T47D (cell line): ENCODE measurements at regions not wholly inside any gene's neighbourhood (a gene's known extent, or its start where the extent isn't known, plus 50 kb on each side); places are given as distances from the start of the nearest gene placed in this dataset.

Source experiments
- DNase-seq, 2 experiments: peaks; one replicate each; pipeline versions ENCODE4 v3.0.0 to v3.0.0-alpha.2; 2011 to 2012; ENCODE audit warnings: low read depth in 1 of 2, low spot score in 1 of 2
- JUND ChIP-seq: IDR thresholded peaks from 2 replicates; pipeline ENCODE4 v1.6.1; 2012; ENCODE audit warnings: low read depth
- in situ Hi-C: cut with HindIII; loops from 2 replicates; pipeline ENCODE4 v1.10.0; 2016; ENCODE audit warnings: low sequenced_read_pairs, low pct_unique_long_range_greater_than_20kb

GRCh38 chr1:96926176-96926575, 204.6 kb downstream of the PTBP2 start:
- DNase-seq, result no peak
- TF ChIP-seq JUND, result no peak
- in situ Hi-C loops, result no loop called here

DNA sequence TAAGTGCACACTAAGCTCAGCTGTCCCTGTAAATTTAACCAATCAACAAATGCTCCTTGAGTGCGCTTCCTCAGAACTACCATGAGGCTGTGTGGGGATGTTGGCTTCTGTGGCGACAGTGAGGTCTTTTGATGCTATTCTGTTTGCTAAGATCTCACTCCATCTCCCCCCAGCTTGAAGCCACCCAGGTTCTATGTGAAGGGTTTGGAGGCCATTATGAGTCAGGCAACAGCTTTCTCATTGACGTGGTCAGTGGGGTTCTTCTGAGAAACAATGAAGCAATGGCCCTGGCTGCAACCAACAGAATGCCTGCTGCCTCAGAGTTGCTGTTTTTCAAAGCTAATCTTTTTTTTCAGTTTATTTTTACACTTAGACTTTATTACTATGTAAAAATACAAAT, 205.5 kb downstream of the PTBP2 start:
- TF ChIP-seq JUND, result no peak
- no peak for DNase-seq
- in situ Hi-C loops, result no loop called here

- no peak for TF ChIP-seq JUND
- no peak for DNase-seq
- in situ Hi-C loops, result no loop called here
Observed at GRCh38 chr1:96931136-96931535, 209.6 kb downstream of the PTBP2 start.

- in situ Hi-C loops, result no loop called here
- DNase-seq, result no peak
- TF ChIP-seq JUND, result no peak
Observed at GRCh38 chr1:96934282-96934681, 212.7 kb downstream of the PTBP2 start.

- no peak for TF ChIP-seq JUND
- no peak for DNase-seq
- in situ Hi-C loops, result no loop called here
Observed at GRCh38 chr1:96944432-96945092, 223.0 kb downstream of the PTBP2 start.

DNA sequence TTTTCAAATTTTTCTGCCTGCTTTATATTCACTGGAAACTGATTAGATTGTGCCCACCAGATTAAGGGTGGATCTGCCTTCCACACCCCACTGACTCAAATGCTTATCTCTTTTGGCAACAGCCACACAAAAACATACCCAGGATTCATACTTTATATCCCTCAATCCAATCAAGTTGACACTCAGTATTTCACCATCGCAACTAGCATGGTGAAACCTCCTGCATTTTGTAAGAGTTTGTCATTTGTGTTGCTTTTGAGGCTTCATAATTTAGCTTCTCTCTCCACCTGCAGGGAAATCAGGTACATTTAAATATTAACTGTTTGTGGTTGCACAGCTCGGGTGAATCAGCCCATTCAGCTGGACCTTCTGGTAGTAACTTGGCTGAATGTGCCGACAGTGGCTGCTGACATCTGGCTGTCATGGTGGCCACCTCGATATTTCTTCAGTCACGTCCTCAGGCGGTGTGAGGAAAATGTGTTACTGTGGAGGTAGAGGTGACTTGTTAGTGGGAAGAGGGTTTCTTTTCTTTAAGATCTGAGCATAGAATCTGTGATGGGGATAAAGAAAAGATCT, 224.0 kb downstream of the PTBP2 start:
- in situ Hi-C loops, result no loop called here
- DNase-seq, result no peak
- TF ChIP-seq JUND, result no peak

GRCh38 chr1:96955307-96956012, 233.9 kb downstream of the PTBP2 start:
- no peak for DNase-seq
- TF ChIP-seq JUND, result no peak
- in situ Hi-C loops, result no loop called here

- in situ Hi-C loops, result no loop called here
- no peak for TF ChIP-seq JUND
- DNase-seq, result no peak
Observed at GRCh38 chr1:96962216-96962615, 240.6 kb downstream of the PTBP2 start.

DNA sequence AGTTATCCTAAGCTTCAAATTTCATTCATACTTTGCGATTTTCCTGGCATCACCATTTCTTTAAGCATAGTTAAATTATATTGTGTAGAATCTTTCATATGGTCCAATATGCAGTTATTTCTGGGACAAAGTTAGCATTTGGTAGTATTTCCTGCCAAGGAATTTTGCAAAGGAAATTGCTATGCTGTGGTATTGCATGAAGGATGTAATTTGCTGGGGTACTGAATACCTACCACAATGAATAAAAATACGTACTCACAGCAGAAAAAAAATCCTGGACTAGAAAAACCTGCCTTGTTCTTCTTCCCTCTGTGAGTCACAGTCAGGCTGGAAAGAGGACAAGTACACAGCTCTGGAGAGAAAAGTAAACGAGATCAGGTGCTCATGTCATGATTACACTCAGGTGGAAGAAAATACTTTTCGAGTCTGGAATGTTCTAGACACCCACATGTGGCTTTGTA, 241.2 kb downstream of the PTBP2 start:
- DNase-seq, result peak in 1 of 2 experiments; percentile 44
- in situ Hi-C loops, result no loop called here
- no peak for TF ChIP-seq JUND

DNA sequence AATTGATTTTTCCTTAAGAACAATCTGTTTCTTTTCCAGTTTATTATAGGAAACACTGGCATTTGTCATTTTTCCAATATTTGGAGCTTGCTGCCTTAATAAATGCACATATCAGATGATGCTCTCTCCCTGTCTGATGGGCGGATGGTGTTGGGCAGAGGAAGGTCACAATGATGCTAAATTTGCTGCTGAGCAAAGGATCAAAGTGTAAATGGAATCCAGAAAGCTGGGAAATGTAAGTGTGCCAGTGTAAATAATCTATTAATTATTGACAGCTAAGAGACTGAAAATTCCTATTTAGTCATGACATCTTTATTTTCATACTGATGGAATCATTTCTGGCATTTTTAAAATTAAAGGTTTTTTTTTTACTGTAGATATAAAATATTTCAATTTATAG, 243.2 kb downstream of the PTBP2 start:
- in situ Hi-C loops, result no loop called here
- no peak for DNase-seq
- no peak for TF ChIP-seq JUND

DNA sequence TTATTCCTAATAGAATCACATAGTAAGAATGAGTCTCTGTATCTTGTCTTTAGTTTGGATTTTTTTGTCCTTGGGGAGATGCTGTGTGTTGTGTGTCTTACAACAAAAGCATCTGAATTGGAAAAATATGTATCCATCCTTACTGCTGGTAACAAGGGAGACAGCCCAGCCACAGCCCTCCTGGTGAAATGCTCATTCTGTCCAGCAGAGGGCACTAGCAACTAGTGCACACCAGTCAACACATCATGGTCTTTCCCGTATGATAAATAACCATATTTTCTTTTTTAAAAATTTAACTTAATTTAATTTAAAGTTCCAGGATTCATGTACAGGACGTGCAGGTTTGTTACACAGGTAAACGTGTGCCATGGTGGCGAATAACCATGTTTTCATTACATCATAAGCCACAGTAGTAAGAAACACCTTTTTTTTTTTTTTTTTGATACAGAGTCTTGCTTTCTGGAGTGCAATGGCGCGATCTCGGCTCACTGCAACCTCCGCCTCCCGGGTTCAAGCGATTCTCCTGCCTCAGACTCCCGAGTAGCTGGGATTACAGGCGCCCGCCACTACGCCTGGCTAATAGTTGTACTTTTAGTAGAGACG, 245.1 kb downstream of the PTBP2 start:
- no peak for TF ChIP-seq JUND
- DNase-seq, result peak; percentile 2 to 67
- in situ Hi-C loops, result no loop called here

DNA sequence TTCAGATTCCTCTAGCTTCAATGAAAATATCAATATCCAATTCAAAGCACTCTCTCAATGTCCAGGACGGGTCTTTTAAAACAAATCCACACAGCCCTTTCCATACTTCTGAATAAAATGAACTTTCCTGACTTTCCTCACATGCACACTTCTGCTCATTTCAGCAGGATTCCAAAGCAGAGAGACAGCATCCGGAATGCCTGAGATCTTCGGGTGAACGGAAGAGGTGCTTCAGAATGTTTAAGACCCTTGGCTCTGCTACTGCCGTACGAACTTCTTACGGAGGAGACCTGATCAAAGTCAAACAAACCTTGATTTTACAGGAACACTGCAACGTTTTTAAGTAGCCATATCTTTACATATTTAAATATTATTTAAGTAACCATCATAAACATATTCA, 245.7 kb downstream of the PTBP2 start:
- no peak for TF ChIP-seq JUND
- no peak for DNase-seq
- in situ Hi-C loops, result no loop called here

DNA sequence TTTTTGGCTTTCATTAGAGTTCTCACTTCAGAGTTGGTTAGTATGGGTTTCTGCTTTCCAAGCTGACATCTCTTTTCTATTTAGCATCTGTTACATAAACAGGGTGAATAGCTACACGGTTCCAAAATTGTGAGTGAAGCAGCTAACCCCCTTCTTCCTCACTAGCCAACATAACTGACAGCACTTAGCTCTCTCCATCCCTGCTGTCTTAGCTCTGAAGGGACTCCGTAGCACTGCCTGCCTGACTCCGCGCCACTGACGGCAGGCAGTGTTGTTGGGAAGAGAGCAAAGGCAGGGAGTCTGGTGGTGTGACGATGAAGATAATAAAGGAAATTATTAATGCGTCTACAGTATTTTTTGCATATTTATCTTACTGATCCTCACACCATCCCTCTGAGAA, 247.0 kb downstream of the PTBP2 start:
- in situ Hi-C loops, result no loop called here
- no peak for TF ChIP-seq JUND
- no peak for DNase-seq
